ENCODE measurements at regions not wholly inside any gene's neighbourhood (a gene's known extent, or its start where the extent isn't known, plus 50 kb on each side); places are given as distances from the start of the nearest gene placed in this dataset.
A peak's percentile ranks its signal among the peaks of the same experiment; 100 is the strongest.

GRCh38 chr14:53885136-53885640, 71.4 kb downstream of the BMP4 start:
- intact Hi-C loops (cut with micrococcal nuclease): no loop called here
- peaks cover 37% of the 10 kb centered on the region for H3K4me1 ChIP-seq
- DNase-seq: no peak
- TF ChIP-seq, protein P1, sequence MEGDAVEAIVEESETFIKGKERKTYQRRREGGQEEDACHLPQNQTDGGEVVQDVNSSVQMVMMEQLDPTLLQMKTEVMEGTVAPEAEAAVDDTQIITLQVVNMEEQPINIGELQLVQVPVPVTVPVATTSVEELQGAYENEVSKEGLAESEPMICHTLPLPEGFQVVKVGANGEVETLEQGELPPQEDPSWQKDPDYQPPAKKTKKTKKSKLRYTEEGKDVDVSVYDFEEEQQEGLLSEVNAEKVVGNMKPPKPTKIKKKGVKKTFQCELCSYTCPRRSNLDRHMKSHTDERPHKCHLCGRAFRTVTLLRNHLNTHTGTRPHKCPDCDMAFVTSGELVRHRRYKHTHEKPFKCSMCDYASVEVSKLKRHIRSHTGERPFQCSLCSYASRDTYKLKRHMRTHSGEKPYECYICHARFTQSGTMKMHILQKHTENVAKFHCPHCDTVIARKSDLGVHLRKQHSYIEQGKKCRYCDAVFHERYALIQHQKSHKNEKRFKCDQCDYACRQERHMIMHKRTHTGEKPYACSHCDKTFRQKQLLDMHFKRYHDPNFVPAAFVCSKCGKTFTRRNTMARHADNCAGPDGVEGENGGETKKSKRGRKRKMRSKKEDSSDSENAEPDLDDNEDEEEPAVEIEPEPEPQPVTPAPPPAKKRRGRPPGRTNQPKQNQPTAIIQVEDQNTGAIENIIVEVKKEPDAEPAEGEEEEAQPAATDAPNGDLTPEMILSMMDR (IDR thresholded peaks at IDR 0.05; ENCODE audit: borderline replicate concordance): no peak
- no peaks in the 10 kb centered on the region for H3K9me3 ChIP-seq (replicated peaks)
- H3K4me3 ChIP-seq: no peak overlapping the region
- H3K27me3 ChIP-seq (ENCODE audit: low read depth): no peaks in the 10 kb centered on the region
- no peaks in the 10 kb centered on the region for H3K36me3 ChIP-seq
- H3K27ac ChIP-seq (replicated peaks): no peak overlapping the region

DNA sequence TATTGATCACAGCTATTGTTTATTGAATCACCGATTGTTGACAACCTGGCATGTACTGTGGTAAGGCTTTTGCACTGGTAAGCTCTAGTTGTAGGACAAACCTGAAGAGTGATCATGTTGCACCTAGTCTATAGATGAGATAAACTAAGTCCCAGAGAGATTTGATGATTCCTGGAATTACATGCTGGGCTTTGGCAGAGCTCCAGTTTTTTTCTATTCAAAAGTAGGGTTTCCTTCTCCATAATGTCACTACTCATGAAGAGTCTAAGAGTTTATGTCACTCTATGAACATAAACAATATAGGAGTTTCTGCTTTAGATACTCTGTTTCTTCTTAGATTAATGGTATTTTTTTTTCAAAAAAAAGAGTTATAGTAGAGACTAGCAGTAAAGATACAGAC, 72.0 kb downstream of the BMP4 start:
- intact Hi-C loops (cut with micrococcal nuclease): no loop called here
- Histone ChIP-seq H3K9me3 (replicated peaks) (no peaks in the 10 kb centered on the region), H3K36me3 (no peaks in the 10 kb centered on the region), H3K27me3 (ENCODE audit: low read depth) (no peaks in the 10 kb centered on the region), H3K27ac (replicated peaks) (no peak overlapping the region), H3K4me3 (no peak overlapping the region), H3K4me1 (peaks cover 34% of the 10 kb centered on the region)
- DNase-seq: no peak
- TF ChIP-seq, protein P1 (IDR thresholded peaks at IDR 0.05; ENCODE audit: borderline replicate concordance): no peak

- Histone ChIP-seq H3K27me3 (ENCODE audit: low read depth) (no peaks in the 10 kb centered on the region), H3K36me3 (no peaks in the 10 kb centered on the region), H3K4me3 (no peak overlapping the region), H3K9me3 (replicated peaks) (no peaks in the 10 kb centered on the region), H3K27ac (replicated peaks) (no peak overlapping the region), H3K4me1 (peaks cover 37% of the 10 kb centered on the region)
- TF ChIP-seq, protein P1 (IDR thresholded peaks at IDR 0.05; ENCODE audit: borderline replicate concordance): no peak
- no peak for DNase-seq
- intact Hi-C loops (cut with micrococcal nuclease): no loop called here
Measured at GRCh38 chr14:53883739-53884138, 72.9 kb downstream of the BMP4 start.

- no peaks in the 10 kb centered on the region for H3K27me3 ChIP-seq (ENCODE audit: low read depth)
- H3K4me3 ChIP-seq: no peak overlapping the region
- H3K9me3 ChIP-seq (replicated peaks): no peaks in the 10 kb centered on the region
- peaks cover 40% of the 10 kb centered on the region for H3K4me1 ChIP-seq
- no peak for DNase-seq
- TF ChIP-seq, protein P1 (IDR thresholded peaks at IDR 0.05; ENCODE audit: borderline replicate concordance): no peak
- no peak overlapping the region for H3K27ac ChIP-seq (replicated peaks)
- no peaks in the 10 kb centered on the region for H3K36me3 ChIP-seq
- intact Hi-C loops (cut with micrococcal nuclease): no loop called here
Measured at GRCh38 chr14:53882684-53883083, 73.9 kb downstream of the BMP4 start.

DNA sequence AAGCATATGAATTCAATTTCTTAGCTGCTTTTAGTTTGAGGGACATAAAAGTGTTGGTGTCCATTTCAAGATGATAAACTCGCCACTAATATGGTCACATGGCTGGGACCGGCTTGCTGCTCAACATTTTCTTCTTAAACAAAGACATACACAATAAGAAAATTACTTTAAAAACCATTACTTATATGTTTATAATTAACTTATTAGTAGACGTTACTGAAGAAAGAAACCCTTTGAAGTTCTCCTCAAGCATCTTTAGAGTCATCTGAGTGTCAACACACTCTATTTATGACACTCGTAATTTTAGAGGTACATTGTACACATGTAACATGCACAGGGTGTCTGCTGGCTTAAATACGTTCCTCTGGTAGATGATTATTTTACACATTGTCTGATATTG, 74.7 kb downstream of the BMP4 start:
- Histone ChIP-seq H3K27me3 (ENCODE audit: low read depth) (no peaks in the 10 kb centered on the region), H3K9me3 (replicated peaks) (no peaks in the 10 kb centered on the region), H3K4me3 (no peak overlapping the region), H3K4me1 (peaks cover 40% of the 10 kb centered on the region), H3K27ac (replicated peaks) (peak overlapping the region; percentile 81), H3K36me3 (no peaks in the 10 kb centered on the region)
- intact Hi-C loops (cut with micrococcal nuclease): no loop called here
- DNase-seq: no peak
- TF ChIP-seq, protein P1 (IDR thresholded peaks at IDR 0.05; ENCODE audit: borderline replicate concordance): no peak

Data from left ventricle myocardium inferior (tissue), 1 donor.